ENCODE measurements at regions not wholly inside any gene's neighbourhood (a gene's known extent, or its start where the extent isn't known, plus 50 kb on each side); places are given as distances from the start of the nearest gene placed in this dataset.

GRCh38 chr11:62073061-62073460, 50.8 kb upstream of the INCENP start:
- DNase-seq (ENCODE audit: low spot score): no peak

GRCh38 chr11:62071408-62071807, 52.4 kb upstream of the INCENP start:
- DNase-seq (ENCODE audit: low spot score): no peak

GRCh38 chr11:62069986-62070919, 53.6 kb upstream of the INCENP start:
- DNase-seq (ENCODE audit: low spot score): no peak

DNA sequence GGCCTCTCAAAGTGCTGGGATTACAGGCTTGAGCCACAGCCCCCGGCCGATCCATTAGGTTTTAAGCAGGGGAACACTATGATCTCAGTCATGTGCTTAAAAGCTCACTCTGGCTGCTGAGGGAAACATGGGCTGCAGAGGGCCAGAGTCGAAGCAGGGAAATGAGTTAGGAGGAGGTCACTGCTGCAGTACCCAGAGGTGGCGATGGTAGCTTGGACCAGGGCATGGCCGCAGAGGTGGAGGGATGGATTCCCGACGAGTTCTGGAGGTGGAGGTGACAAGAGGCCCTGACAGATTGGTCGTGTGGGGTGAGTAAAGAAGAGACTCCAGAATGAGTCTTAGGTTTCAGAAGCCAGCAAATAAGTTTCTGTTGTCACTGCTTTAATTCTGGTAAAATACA, 54.4 kb upstream of the INCENP start:
- no peak for DNase-seq (ENCODE audit: low spot score)

DNA sequence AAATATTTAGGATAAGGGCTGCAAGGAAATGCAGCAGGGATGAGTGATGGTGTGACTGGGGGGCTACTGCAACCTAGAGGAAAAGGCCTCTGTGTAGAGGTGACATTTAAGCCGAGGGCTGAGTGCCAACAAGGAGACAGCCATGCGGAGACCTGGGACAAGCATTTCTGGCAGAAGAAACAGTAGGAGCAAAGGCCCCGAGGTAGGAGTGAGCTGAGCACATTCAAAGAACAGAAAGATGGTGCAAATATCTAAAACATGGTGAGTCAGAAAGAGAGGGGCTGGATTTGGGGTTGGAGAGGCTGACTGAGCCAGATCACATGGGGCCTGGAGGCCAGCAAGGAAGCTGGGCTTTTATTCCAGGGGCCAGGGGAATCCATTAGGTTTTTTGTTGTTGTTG, 55.1 kb upstream of the INCENP start:
- no peak for DNase-seq (ENCODE audit: low spot score)

DNA sequence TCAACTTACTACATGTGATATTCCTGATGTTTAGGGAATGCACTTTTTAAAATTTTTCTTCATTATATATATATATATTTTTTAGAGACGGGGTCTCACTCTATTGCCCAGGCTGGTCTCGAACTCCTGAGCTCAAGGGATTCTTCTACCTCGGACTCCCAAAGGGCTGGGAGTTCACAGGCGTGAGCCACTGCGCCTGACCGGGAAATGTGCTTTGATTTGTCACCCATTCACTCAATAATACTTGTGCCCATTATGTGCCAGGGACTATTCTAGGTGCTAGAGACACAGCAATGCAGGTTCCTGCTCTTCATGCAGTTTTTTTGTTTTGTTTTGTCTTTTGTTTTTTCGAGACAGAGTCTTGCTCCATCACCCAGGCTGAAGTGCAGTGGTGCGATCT, 56.1 kb upstream of the INCENP start:
- DNase-seq (ENCODE audit: low spot score): no peak

GRCh38 chr11:62064221-62064620, 59.6 kb upstream of the INCENP start:
- no peak for DNase-seq (ENCODE audit: low spot score)

GRCh38 chr11:62062223-62062861, 61.5 kb upstream of the INCENP start:
- DNase-seq (ENCODE audit: low spot score): no peak

DNA sequence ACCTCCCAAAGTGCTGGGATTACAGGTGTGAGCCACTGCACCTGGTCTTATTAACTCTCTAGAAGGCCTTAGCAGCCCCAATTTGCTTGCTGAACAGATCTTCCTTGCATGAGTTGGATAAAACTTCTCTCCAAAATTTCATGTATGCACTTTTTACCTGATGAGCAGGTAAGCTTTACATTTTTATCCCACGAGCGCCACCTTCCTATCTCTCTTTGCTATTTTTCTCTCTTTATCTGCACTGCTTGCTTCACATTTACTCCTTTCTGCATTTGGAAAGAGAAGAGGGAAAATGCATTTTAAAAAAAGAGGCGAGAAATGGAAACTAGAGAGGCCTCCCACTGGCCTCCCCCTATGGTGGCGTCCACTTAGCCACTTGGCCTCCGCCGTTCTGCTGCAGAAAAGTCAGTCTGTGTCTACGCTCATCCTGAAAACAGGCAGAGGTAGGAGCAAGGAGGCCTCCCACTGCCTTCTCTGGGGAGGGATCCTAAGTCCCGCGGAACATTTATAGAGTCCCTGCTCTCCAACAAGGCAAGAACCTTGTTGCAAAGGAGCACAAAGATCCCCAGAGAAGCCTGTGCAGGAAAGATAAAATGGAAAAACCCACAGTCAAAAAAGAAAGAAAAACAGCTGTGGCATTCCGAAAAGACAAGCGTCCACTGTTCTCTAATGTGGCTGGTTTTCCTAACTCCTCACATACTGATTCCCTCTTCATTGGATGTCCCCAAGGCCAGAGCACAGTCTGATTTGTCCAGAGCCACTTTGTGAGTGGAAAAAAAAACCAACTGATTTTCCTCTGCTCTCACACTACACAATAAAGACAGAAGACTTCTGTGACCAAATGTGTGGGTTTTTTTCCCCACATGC, 62.2 kb upstream of the INCENP start:
- DNase-seq (ENCODE audit: low spot score): peak; percentile 79

DNA sequence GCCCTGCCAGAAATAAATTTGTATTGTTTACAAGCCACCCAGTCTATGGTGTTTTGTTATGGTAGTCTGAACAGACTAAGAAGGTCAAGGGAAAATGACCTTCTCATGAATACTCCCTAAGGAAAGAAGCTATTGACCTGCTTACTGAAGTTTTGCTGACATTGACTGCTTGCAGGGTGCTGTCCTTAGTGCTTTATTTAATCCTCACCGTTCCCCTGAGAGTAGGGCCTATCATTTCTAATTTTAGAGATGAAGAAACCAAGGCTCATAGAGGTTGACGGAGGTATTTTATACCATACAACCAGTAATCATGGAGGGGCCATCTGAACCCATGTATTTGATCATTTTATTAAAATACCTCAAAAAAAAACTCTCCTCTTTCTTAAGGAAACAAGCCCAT, 66.7 kb upstream of the INCENP start:
- DNase-seq (ENCODE audit: low spot score): no peak

DNA sequence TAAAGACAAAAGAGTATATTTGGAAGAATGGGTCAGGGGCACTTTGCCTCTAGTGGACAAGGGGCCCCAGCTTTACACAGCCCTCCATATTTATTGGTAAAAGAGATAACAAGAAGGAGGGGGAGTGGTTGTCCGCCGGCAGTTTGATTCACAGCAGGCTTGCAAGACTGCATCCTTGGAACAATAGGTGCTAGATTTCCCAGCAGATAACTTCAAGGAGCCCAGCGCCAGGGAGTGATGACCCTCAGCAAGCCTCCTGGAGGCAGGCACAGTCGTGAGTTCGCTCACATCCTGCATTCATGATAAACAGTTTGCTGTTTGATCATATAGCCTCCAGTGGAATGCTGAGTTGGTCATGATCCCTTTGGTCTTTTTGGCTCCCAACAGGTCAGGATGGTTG, 67.8 kb upstream of the INCENP start:
- no peak for DNase-seq (ENCODE audit: low spot score)

DNA sequence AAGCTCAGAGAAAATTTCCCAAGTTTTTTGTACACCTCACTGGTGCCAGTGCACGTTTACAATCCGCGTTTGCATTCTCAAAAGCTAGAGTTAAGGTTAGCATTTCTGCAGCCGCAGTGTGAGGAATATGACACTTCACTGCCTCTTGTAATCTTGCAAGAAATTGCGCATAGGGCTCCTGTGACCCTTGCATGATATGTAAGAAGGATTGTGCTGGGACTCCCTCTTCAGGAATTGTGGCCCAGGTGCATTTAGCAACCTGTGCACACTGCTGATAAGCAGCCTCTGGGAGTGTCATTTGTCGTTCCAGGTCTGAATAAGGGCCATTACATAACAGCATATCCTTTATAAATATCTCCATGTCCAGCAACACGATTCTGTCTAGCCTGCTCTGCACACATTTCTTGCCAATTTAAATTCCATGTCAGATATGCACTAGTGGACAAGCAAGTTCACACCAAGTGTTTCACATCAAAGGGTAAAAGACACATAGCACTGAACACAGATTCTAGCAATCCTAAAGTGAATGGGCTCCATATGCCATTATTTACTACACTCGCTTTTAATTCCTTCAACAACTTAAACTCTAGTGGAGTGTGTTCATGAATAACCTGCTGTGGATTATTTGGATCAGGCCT, 69.2 kb upstream of the INCENP start:
- DNase-seq (ENCODE audit: low spot score): no peak

GRCh38 chr11:62054081-62054480, 69.7 kb upstream of the INCENP start:
- DNase-seq (ENCODE audit: low spot score): no peak

DNA sequence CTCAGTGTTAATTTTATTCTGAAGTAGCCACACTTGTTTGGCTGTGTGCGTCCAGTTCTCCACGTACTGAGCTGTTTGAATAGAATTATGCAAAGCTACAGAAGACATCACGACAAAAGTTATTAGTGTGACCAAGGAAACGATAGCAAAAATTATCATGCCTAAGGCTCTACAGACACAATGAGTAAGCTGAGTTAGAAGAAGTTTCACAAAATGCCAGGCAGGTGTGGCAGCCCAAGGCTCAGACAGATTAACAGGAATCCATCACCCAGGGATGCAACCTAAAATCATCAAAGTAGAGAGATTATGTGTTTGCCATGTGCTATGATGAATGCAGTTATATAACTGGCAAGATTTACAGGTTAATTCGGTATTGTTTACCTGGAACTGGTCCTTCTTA, 73.1 kb upstream of the INCENP start:
- DNase-seq (ENCODE audit: low spot score): no peak

DNA sequence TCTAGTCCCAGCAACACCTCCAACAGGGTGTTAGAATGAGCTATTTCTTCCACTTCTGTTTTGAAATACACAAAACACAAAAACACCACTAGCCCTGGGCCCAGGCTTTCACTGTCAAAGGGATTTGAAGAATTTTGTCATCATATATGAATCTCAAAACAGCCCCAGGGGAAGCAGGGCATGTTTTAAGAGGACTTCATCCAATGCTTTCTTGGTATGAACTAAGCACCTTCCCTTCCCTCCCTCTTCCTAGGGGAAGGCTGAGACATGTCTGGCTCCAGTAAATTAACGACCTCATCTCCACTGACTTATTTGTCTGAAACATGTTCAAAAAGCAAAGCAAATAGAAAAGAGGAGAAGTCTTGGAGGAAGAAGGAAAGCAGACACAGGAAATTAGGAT, 75.7 kb upstream of the INCENP start:
- no peak for DNase-seq (ENCODE audit: low spot score)

GRCh38 chr11:62046568-62047100, 77.2 kb upstream of the INCENP start:
- DNase-seq (ENCODE audit: low spot score): no peak

DNA sequence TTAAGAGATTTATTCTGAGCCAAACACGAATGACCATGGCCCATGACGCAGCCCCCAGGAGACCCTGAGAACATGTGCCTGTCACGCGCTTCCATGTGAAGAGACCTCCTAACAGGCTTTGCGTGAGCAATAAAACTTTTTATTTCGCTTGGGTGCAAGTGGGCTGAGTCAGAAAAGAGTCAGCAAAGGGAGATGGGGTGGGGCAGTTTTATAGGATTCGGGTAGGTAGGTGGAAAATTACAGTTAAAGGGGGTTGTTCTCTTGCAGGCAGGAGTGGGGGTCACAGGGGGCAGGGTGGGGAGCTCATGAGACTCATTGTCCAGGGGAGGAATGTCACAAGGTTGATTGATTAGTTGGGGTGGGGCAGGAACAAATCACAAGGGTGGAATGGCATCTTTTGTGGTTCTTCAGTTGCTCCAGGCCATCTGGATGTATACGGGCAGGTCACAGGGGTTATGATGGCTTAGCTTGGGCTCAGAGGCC, 77.2 kb upstream of the FTH1 start:
- DNase-seq (ENCODE audit: low spot score): no peak

DNA sequence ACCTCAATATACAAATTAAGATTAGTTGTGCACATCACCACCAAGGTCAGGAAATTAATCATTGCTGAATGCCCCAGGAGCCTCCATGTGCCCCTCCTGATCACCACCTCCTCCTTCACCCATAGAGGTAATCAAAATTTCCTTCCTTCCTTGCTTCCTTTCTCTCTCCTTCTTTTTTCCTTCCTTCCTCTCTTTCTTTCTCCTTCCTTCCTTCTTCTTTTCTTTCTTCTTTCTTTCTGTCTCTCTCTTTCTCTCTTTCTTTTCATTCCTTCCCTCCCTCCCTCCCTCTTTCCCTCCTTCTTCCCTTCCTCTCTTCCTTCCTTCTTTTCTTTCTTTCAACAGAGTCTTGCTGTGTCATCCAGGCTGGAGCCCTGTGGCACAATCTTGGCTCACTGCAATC, 67.9 kb upstream of the FTH1 start:
- no peak for DNase-seq (ENCODE audit: low spot score)

GRCh38 chr11:62034036-62034338, 66.6 kb upstream of the FTH1 start:
- DNase-seq (ENCODE audit: low spot score): no peak

DNA sequence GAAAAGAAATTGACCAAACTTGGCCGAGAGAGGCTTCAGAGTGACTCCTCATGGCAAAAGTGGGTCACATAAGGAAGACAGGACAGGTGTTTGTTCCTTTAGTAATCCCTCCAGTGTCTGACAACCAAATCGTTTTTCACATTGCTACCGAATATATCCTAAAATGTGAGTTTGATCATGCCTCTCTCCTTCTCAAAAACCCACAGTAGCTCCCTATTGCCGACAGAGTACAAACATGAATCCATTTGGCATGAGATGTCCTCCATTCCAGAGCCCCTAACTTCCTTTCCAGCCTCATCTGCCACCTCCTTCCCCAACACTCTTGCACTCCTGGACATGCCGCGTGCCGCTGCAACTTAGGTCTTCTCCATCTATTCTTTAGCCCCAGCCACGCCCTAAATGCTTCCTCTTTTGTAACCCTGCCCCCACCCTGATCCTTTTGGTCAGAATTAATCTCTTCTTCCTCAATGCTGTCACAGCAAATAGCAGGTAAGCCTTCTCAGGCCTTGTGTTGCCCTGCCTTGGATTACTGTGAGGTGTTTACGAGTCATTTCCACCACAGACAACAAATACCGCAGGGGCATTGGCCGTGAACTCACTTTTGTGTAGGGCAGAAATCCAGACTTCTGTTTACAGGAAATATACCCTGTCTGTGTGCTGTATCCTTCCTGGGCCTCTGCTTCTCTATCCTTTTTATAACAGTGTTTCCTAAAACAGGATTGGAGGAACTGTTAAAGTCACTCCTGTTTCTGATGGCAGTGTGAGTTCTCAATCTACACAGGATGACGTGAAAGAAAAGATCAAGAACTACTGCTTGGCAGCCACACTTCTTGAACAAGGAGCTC, 66.0 kb upstream of the FTH1 start:
- DNase-seq (ENCODE audit: low spot score): no peak

- DNase-seq (ENCODE audit: low spot score): no peak
Measured at GRCh38 chr11:62030071-62030684, 62.7 kb upstream of the FTH1 start.
